MM.1S (cell line): ENCODE measurements at regions not wholly inside any gene's neighbourhood (a gene's known extent, or its start where the extent isn't known, plus 50 kb on each side); places are given as distances from the start of the nearest gene placed in this dataset.

ENCODE experiments used
- DNase-seq: peaks from one replicate; pipeline ENCODE4 v3.0.0-alpha.2; 2015
- H2AFZ ChIP-seq: fragments of 300-600 bp; sonication (generic); 2 replicates; pipeline ENCODE4 v1.6.0; 2016; ENCODE audit warnings: antibody characterized with exemption, low read length
- H3F3A ChIP-seq: fragments of 300-600 bp; sonication (generic); 2 replicates; pipeline ENCODE4 v1.6.1; 2016; ENCODE audit warnings: mild to moderate bottlenecking, antibody characterized with exemption, low read length, moderate library complexity, mixed read lengths; ENCODE audit not compliant: insufficient read depth
- H3K27ac ChIP-seq: fragments of 300-600 bp; sonication (generic); 2 replicates; pipeline ENCODE4 v1.5.1; 2016; ENCODE audit warnings: mild to moderate bottlenecking, low read length
- H3K27me3 ChIP-seq: fragments of 300-600 bp; sonication (generic); replicated peaks from 2 replicates; pipeline ENCODE4 v1.6.0; 2016; ENCODE audit warnings: low read length; ENCODE audit not compliant: insufficient read depth
- H3K36me3 ChIP-seq: fragments of 300-600 bp; sonication (generic); replicated peaks from 2 replicates; pipeline ENCODE4 v1.6.1; 2016; ENCODE audit warnings: mild to moderate bottlenecking, low read length, mixed read lengths; ENCODE audit not compliant: insufficient read depth
- H3K4me1 ChIP-seq: fragments of 300-600 bp; sonication (generic); 2 replicates; pipeline ENCODE4 v1.6.1; 2016; ENCODE audit warnings: low read length, mixed read lengths
- H3K4me2 ChIP-seq: fragments of 300-600 bp; sonication (generic); 2 replicates; pipeline ENCODE4 v1.6.0; 2016; ENCODE audit warnings: low read depth, low read length
- H3K4me3 ChIP-seq: fragments of 300-600 bp; sonication (generic); 2 replicates; pipeline ENCODE4 v1.5.1; 2016; ENCODE audit warnings: low read length, mixed read lengths
- H3K79me2 ChIP-seq: fragments of 300-600 bp; sonication (generic); 2 replicates; pipeline ENCODE4 v1.6.1; 2016; ENCODE audit warnings: mixed run types, low read length, mixed read lengths
- H3K9ac ChIP-seq: fragments of 300-600 bp; sonication (generic); 2 replicates; pipeline ENCODE4 v1.6.1; 2016; ENCODE audit warnings: low read length, mixed read lengths
- H3K9me2 ChIP-seq: fragments of 300-600 bp; sonication (generic); replicated peaks from 2 replicates; pipeline ENCODE4 v1.6.1; 2016; ENCODE audit warnings: mild to moderate bottlenecking, low read length, mixed read lengths; ENCODE audit not compliant: insufficient read depth
- H3K9me3 ChIP-seq: fragments of 300-600 bp; sonication (generic); replicated peaks from 2 replicates; pipeline ENCODE4 v1.6.1; 2016; ENCODE audit warnings: mild to moderate bottlenecking, low read length, mixed read lengths; ENCODE audit not compliant: insufficient read depth
- H4K20me1 ChIP-seq: fragments of 300-600 bp; sonication (generic); 2 replicates; pipeline ENCODE4 v1.6.1; 2016; ENCODE audit warnings: mild to moderate bottlenecking, low read length, moderate library complexity, mixed read lengths; ENCODE audit not compliant: insufficient read depth
- EZH2 ChIP-seq: fragments of 300-600 bp; sonication (generic); optimal IDR thresholded peaks from 2 replicates; pipeline ENCODE3; 2017; ENCODE audit warnings: low read depth, mild to moderate bottlenecking, antibody characterized with exemption, low read length, mixed read lengths
- EZH2phosphoT487 ChIP-seq: fragments of 300-600 bp; sonication (generic); IDR thresholded peaks from 2 replicates; pipeline ENCODE4 v1.6.1; 2018; ENCODE audit warnings: antibody characterized with exemption, low read length
- TF ChIP-seq, protein P1 (sequence below): fragments of 300-600 bp; sonication (generic); IDR thresholded peaks from 2 replicates; pipeline ENCODE4 v1.5.1; 2016; ENCODE audit warnings: antibody characterized with exemption, low read length, mixed read lengths

DNA sequence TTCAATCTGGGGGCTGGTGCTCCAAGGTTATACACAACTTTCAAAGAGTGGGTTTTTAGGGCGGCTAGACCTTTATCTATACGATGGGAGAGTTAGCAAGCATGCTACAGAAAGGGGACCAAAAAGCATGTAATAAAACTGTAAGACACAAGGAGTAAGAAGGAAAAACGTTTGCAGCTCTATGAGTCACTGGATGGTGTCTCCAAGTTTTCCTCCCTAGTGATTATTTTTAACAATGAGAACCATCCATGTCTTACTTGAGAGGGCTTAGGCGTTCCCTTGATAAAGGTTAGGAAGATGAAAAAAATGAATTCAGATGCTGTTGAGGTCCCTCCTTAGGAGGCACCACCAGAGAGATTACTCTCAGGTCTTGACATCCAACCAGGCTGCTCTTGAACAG is 75.9 kb downstream of the HRH4 start:
- Histone ChIP-seq H3K36me3 (no peaks in the 10 kb centered on the region), H3K4me2 (no peak overlapping the region), H3K9ac (no peak overlapping the region), H4K20me1 (no peaks in the 10 kb centered on the region), H3K9me2 (no peaks in the 10 kb centered on the region), H3F3A (no peaks in the 10 kb centered on the region), H3K27ac (no peak overlapping the region), H3K9me3 (no peaks in the 10 kb centered on the region), H3K4me1 (no peaks in the 10 kb centered on the region), H2AFZ (no peak overlapping the region), H3K27me3 (no peaks in the 10 kb centered on the region), H3K4me3 (no peak overlapping the region), H3K79me2 (no peaks in the 10 kb centered on the region)
- TF ChIP-seq EZH2: no peak
- TF ChIP-seq EZH2phosphoT487: no peak
- TF ChIP-seq, protein P1, sequence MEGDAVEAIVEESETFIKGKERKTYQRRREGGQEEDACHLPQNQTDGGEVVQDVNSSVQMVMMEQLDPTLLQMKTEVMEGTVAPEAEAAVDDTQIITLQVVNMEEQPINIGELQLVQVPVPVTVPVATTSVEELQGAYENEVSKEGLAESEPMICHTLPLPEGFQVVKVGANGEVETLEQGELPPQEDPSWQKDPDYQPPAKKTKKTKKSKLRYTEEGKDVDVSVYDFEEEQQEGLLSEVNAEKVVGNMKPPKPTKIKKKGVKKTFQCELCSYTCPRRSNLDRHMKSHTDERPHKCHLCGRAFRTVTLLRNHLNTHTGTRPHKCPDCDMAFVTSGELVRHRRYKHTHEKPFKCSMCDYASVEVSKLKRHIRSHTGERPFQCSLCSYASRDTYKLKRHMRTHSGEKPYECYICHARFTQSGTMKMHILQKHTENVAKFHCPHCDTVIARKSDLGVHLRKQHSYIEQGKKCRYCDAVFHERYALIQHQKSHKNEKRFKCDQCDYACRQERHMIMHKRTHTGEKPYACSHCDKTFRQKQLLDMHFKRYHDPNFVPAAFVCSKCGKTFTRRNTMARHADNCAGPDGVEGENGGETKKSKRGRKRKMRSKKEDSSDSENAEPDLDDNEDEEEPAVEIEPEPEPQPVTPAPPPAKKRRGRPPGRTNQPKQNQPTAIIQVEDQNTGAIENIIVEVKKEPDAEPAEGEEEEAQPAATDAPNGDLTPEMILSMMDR: no peak
- no peak for DNase-seq

DNA sequence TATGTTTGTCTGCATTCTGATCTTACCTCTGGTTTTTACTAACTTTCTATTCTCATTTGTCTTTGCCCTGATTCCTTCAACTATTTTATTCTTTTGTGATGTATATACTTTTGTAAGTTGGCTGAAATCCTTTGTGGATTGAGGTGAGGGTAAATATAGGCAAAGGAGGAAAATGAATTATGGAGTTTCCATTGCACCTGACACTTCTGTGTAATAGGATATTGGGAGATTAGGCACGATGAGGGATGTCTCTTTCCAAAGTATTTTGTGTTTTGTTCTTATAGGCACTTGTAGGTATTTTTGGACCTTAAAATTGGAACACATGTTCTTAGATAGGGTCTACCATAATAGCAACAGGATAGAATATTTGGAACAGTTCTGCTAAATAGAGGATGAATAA is 76.4 kb downstream of the HRH4 start:
- no peaks in the 10 kb centered on the region for H3K27me3 ChIP-seq
- no peak overlapping the region for H3K4me3 ChIP-seq
- DNase-seq: no peak
- H3K36me3 ChIP-seq: no peaks in the 10 kb centered on the region
- no peaks in the 10 kb centered on the region for H3K9me3 ChIP-seq
- H3K9ac ChIP-seq: no peak overlapping the region
- H3K27ac ChIP-seq: no peak overlapping the region
- H2AFZ ChIP-seq: no peak overlapping the region
- no peaks in the 10 kb centered on the region for H3K9me2 ChIP-seq
- no peaks in the 10 kb centered on the region for H3F3A ChIP-seq
- TF ChIP-seq EZH2: no peak
- TF ChIP-seq EZH2phosphoT487: no peak
- TF ChIP-seq, protein P1: no peak
- H4K20me1 ChIP-seq: no peaks in the 10 kb centered on the region
- H3K4me1 ChIP-seq: no peaks in the 10 kb centered on the region
- no peaks in the 10 kb centered on the region for H3K79me2 ChIP-seq
- H3K4me2 ChIP-seq: no peak overlapping the region

DNA sequence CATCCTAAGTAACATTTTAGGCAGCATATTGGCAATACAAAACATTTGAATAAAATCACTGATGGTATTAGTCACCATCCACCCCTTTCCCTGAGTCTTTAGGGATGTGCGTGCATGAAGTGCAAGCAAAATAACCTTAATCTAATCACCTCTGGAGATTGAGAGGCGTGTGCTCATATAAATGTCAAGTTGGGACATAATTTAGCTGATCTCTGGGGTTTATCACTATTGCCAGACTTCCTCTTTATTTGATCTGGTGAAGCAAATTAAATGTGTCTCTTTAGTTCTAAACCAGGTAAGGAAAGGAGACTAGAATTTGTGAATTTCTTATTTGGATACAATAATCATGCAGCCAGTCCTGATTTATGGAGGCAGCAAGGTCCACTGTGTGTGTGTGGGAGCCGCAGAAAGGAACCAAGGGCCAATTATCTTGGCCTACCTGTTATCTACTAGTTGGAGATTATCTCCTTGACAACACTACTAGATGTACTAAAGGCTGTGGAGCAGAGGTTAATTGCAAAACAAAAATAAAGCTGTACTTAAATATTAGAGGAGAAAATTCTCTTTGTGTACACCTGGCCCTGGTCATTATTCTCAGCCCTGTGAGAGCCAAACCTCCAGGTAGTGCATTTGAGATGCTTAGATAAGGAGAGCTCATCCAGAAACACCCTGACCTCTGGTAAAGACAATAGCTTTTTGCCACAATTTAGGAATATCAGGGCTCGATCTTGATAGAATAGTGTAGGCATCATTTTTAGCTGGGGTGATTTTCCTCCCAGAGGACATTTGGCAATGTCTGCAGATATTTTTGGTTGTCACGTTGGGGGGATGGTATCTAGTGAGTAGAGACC is 78.2 kb downstream of the HRH4 start:
- Histone ChIP-seq H4K20me1 (no peaks in the 10 kb centered on the region), H3K4me1 (no peaks in the 10 kb centered on the region), H3F3A (no peaks in the 10 kb centered on the region), H2AFZ (no peak overlapping the region), H3K36me3 (no peaks in the 10 kb centered on the region), H3K9me3 (no peaks in the 10 kb centered on the region), H3K4me3 (no peak overlapping the region), H3K9me2 (no peaks in the 10 kb centered on the region), H3K27me3 (no peaks in the 10 kb centered on the region), H3K4me2 (no peak overlapping the region), H3K79me2 (no peaks in the 10 kb centered on the region), H3K9ac (no peak overlapping the region), H3K27ac (no peak overlapping the region)
- no peak for DNase-seq
- no peak for TF ChIP-seq EZH2phosphoT487
- no peak for TF ChIP-seq EZH2
- TF ChIP-seq, protein P1: no peak
